Heart left ventricle (tissue), 13 donors: ENCODE measurements at regions not wholly inside any gene's neighbourhood (a gene's known extent, or its start where the extent isn't known, plus 50 kb on each side); places are given as distances from the start of the nearest gene placed in this dataset.

Experiments used
- CTCF ChIP-seq, 12 donors: fragments of 200-600 bp; sonication (generic) in 4 of 12; IDR thresholded peaks; one replicate each; pipeline versions ENCODE4 v1.5.0 to v1.8.0; 2018 to 2022; ENCODE audit warnings: antibody characterized with exemption in 12 of 12, mild to moderate bottlenecking in 5 of 12
- POLR2A ChIP-seq, 2 donors: fragments of 450-650 bp; IDR thresholded peaks; one replicate each; pipeline ENCODE4 v1.6.1; 2017; ENCODE audit warnings: antibody characterized with exemption in 2 of 2, mild to moderate bottlenecking in 2 of 2, moderate library complexity in 2 of 2
- donor health status: ischemic (EF 13 %, LVEDD 7.1; RV severe dilation, severe dysfunction).
- donor health status: DM: no; HTN: yes; CAD: no.
- donor health status: DM: no; HTN: no; CAD: no.
- donor health status: ischemic (EF 25% LVEDD 6.9; RV normal size, moderate dysfunction).
- donor health status: ischemic (EF 25% LVEDD 5.7; RV mildly dilated, moderate dysfunction).
- donor health status: ischemic (EF 35%, LVEDD 5.7; RV mildly dilated, moderate dysfunction).
- donor health status: nonischemic (EF 11% LVEDD 7.7; RV severe dilation, severe dysfunction).
- donor health status: DM: yes; HTN: yes; CAD: no.
- donor health status: PGD.
- donor health status: ischemic (EF 29% LVEDD 5.4; RV normal size, mild dysfunction).
- donor health status: nonischemic (EF 23%, LVEDD 6.1; RV moderate dilation, normal function).

- TF ChIP-seq CTCF (IDR thresholded peaks at IDR 0.05) (no peak), POLR2A (IDR thresholded peaks at IDR 0.05) (no peak)
These were observed 163.3 kb upstream of the NABP1 start for GRCh38 chr2:191514613-191515012.
